Endothelial cell of umbilical vein (primary cell): ENCODE measurements at regions not wholly inside any gene's neighbourhood (a gene's known extent, or its start where the extent isn't known, plus 50 kb on each side); places are given as distances from the start of the nearest gene placed in this dataset.

Source experiments
- BruUV-seq: library from RNA; stranded (reverse); fragments of 400-500 nt; replicated peaks from 2 replicates; lab custom pipeline; 2021; lab: Mats Ljungman, UMichigan
- CTCF ChIA-PET: fragments of 300-600, 350-600 bp; sonication (Branson Sonifier 250); formaldehyde crosslinking; loops from one replicate; lab custom pipeline; 2021; ENCODE audit warnings: antibody characterized with exemption, inconsistent platforms; lab: Charles Lee
- POLR2A ChIA-PET: fragments of 300-600, 350-600 bp; sonication (Branson Sonifier 250); formaldehyde crosslinking; loops from one replicate; lab custom pipeline; 2021; ENCODE audit warnings: antibody characterized with exemption, inconsistent platforms; lab: Charles Lee
- DNase-seq: peaks from one replicate; pipeline ENCODE4 v3.0.0-alpha.2; 2011; ENCODE audit warnings: low read depth, low spot score
- FAIRE-seq: peaks from 2 replicates; lab custom pipeline; 2011; peaks lifted over from hg19 to GRCh38; lab: Jason Lieb, UNC
- H2AFZ ChIP-seq: 2 replicates; pipeline ENCODE4 v1.6.0; 2012; ENCODE audit warnings: low read depth, low read length, control low read depth, inconsistent platforms
- H3K27ac ChIP-seq: 2 replicates; pipeline ENCODE4 v1.5.1; 2011; ENCODE audit warnings: low read depth, mild to moderate bottlenecking, control low read depth, low read length, moderate library complexity; ENCODE audit not compliant: insufficient read depth
- H3K27me3 ChIP-seq, 2 experiments: 2 replicates each; pipeline versions ENCODE4 v1.6.0 to v1.6.1; 2011; ENCODE audit warnings: low read length in 2 of 2, mixed read lengths in 1 of 2; ENCODE audit not compliant: control insufficient read depth in 2 of 2, insufficient read depth in 2 of 2
- H3K36me3 ChIP-seq, 2 experiments: 2 replicates in 1 of 2; 3 replicates in 1 of 2; pipeline ENCODE4 v1.5.1; 2011; ENCODE audit warnings: low read length in 2 of 2, mild to moderate bottlenecking in 1 of 2, moderate library complexity in 1 of 2; ENCODE audit not compliant: control insufficient read depth in 2 of 2, insufficient read depth in 2 of 2; ENCODE audit errors: extremely low read depth in 1 of 2
- H3K4me1 ChIP-seq: 3 replicates; pipeline ENCODE4 v1.5.1; 2011; ENCODE audit warnings: mild to moderate bottlenecking, low read length; ENCODE audit not compliant: control insufficient read depth, insufficient read depth; ENCODE audit errors: extremely low read depth
- H3K4me2 ChIP-seq: 2 replicates; pipeline ENCODE4 v1.6.1; 2011; ENCODE audit warnings: low read length, control low read depth, mixed read lengths; ENCODE audit not compliant: insufficient read depth
- H3K4me3 ChIP-seq, 3 experiments: fragments of 200-600 bp in 1 of 3; sonication (generic), shearing (Covaris generic) in 1 of 3; replicated peaks in 1 of 3; 2 replicates each; pipeline ENCODE4 v1.5.1; 2011 to 2016; ENCODE audit warnings: control low read depth in 3 of 3, low read length in 3 of 3, mild to moderate bottlenecking in 2 of 3, inconsistent platforms in 1 of 3, low read depth in 1 of 3, moderate library complexity in 1 of 3; ENCODE audit not compliant: insufficient read depth in 1 of 3
- H3K79me2 ChIP-seq: 2 replicates; pipeline ENCODE4 v1.6.0; 2012; ENCODE audit warnings: low read length, inconsistent platforms; ENCODE audit not compliant: control insufficient read depth, insufficient read depth
- H3K9ac ChIP-seq: replicated peaks from 2 replicates; pipeline ENCODE3; 2011; ENCODE audit warnings: low read length, control low read depth; ENCODE audit not compliant: insufficient read depth; ENCODE audit errors: extremely low read depth
- H3K9me1 ChIP-seq: replicated peaks from 3 replicates; pipeline ENCODE4 v1.6.0; 2011; ENCODE audit warnings: mild to moderate bottlenecking, low read length; ENCODE audit not compliant: control insufficient read depth, insufficient read depth; ENCODE audit errors: extremely low read depth
- H3K9me3 ChIP-seq: replicated peaks from 2 replicates; pipeline ENCODE4 v1.5.1; 2012; ENCODE audit warnings: low read length, inconsistent platforms; ENCODE audit not compliant: control insufficient read depth, insufficient read depth
- H4K20me1 ChIP-seq: replicated peaks from 2 replicates; pipeline ENCODE3; 2011; ENCODE audit warnings: mild to moderate bottlenecking, low read length; ENCODE audit not compliant: control insufficient read depth, insufficient read depth; ENCODE audit errors: extremely low read depth
- GATA2 ChIP-seq: IDR thresholded peaks from 2 replicates; pipeline ENCODE4 v1.7.0; 2011; ENCODE audit warnings: low read depth, mild to moderate bottlenecking, moderate library complexity, mixed read lengths, low read length; ENCODE audit not compliant: insufficient read length, insufficient read depth
- JUN ChIP-seq: IDR thresholded peaks from 2 replicates; pipeline ENCODE4 v1.6.1; 2011; ENCODE audit warnings: borderline replicate concordance, low read depth; ENCODE audit not compliant: insufficient read length, insufficient read depth
- MYC ChIP-seq: IDR thresholded peaks from one replicate; pipeline ENCODE4 v1.6.1; 2011; ENCODE audit warnings: mild to moderate bottlenecking, low read depth, low read length
- POLR2A ChIP-seq: IDR thresholded peaks from 2 replicates; pipeline ENCODE4 v1.6.1; 2012; ENCODE audit warnings: low read depth, mild to moderate bottlenecking, control low read depth, low read length
- POLR2AphosphoS5 ChIP-seq: IDR thresholded peaks from 2 replicates; pipeline ENCODE4 v1.6.1; 2012; ENCODE audit warnings: low read depth, mild to moderate bottlenecking, control low read depth, low read length, moderate library complexity; ENCODE audit not compliant: insufficient read depth
- dilution Hi-C: fragments of 300-500 bp; cut with MboI; formaldehyde crosslinking; loops from one replicate; pipeline ENCODE4 v1.15.0; 2019; ENCODE audit warnings: low sequenced_read_pairs; ENCODE audit not compliant: extremely low pct_ligation_motif_present
- intact Hi-C: fragments of 100-400 bp; cut with micrococcal nuclease; formaldehyde crosslinking; loops from one replicate; pipeline ENCODE4 v1.10.0; 2022
- TF ChIP-seq, protein P1 (sequence below), 2 donors: IDR thresholded peaks; 1 replicate in 1 of 2; 2 replicates in 1 of 2; pipeline ENCODE4 v1.5.1; 2011; ENCODE audit warnings: low read length in 2 of 2, mild to moderate bottlenecking in 2 of 2, moderate library complexity in 2 of 2, control low read depth in 1 of 2, inconsistent platforms in 1 of 2, low read depth in 1 of 2; ENCODE audit not compliant: insufficient read depth in 1 of 2; ENCODE audit errors: extremely low read depth in 1 of 2

DNA sequence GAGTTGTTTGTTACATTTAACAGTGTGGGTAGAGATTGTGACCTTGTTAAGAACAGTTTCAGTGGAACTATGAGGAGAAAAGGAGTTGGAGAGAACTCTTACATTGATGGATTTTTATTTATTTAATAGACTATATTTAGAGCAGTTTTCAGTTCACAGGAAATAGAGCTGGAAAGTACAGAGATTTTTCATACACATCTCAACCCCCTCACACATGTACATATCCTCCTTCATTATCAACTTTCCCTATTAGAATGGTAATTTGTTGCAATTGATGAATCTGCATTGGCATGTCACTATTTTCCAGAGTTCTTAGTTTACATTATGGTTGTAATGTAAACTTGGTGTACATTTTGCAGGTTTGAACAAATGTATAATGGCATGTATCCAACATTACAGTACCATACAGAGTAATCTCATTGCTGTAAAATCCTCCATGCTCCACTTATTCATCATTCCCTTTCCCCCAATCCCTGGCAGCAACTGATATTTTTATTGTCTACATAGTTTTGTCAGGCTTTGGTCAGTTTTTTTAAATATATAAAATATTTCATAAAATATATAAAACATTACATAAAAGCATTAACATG lies 756.6 kb upstream of the DPPA4 start:
- DNase-seq: no peak
- FAIRE-seq: no peak
- ChIA-PET POLR2A (no interaction called here), CTCF (no interaction called here)
- no peaks in the 10 kb centered on the region for H3K36me3 ChIP-seq
- no peak overlapping the region for H3K4me2 ChIP-seq
- no peak overlapping the region for H3K4me3 ChIP-seq
- intact Hi-C loops (no loop called here), dilution Hi-C loops (no loop called here)
- no peaks in the 10 kb centered on the region for H3K9me1 ChIP-seq
- no peak overlapping the region for H2AFZ ChIP-seq
- H4K20me1 ChIP-seq: no peaks in the 10 kb centered on the region
- no peaks in the 10 kb centered on the region for H3K4me1 ChIP-seq
- BruUV-seq: no TSS peak
- H3K79me2 ChIP-seq: no peaks in the 10 kb centered on the region
- no peaks in the 10 kb centered on the region for H3K9me3 ChIP-seq
- H3K9ac ChIP-seq: no peak overlapping the region
- TF ChIP-seq JUN (no peak), POLR2A (no peak), POLR2AphosphoS5 (no peak), GATA2 (no peak), MYC (no peak)
- no peaks in the 10 kb centered on the region for H3K27me3 ChIP-seq
- no peak overlapping the region for H3K27ac ChIP-seq

DNA sequence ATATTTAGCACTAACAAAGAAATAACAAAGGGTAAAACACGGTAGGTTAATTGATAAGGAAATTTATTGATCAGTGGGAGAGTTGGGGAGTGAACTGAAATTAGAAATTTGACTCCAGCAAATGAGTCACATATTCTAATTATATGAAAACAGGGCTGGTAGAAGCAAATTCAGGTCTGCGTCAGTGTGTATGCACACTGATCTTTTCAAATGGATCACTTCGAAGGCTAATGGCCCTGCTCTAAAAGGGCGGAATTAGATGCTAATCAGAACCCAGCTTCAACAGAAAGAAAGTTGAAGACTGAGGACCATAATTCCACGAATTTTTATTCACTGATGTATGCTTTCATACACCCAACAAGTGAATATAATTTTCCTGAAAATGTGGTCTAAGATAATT lies 762.4 kb upstream of the DPPA4 start:
- DNase-seq (no peak), FAIRE-seq (no peak)
- H3K36me3 ChIP-seq: no peaks in the 10 kb centered on the region
- H3K4me2 ChIP-seq: no peak overlapping the region
- H3K9me1 ChIP-seq: no peaks in the 10 kb centered on the region
- H3K9ac ChIP-seq: no peak overlapping the region
- dilution Hi-C loops (no loop called here), intact Hi-C loops (no loop called here)
- no peaks in the 10 kb centered on the region for H3K27me3 ChIP-seq
- no peaks in the 10 kb centered on the region for H3K4me1 ChIP-seq
- no TSS peak for BruUV-seq
- H3K4me3 ChIP-seq: no peak overlapping the region
- no peaks in the 10 kb centered on the region for H3K79me2 ChIP-seq
- no peaks in the 10 kb centered on the region for H3K9me3 ChIP-seq
- no peak overlapping the region for H3K27ac ChIP-seq
- POLR2A ChIA-PET: no interaction called here
- no peaks in the 10 kb centered on the region for H4K20me1 ChIP-seq
- CTCF ChIA-PET: no interaction called here
- TF ChIP-seq JUN: no peak
- TF ChIP-seq, protein P1, sequence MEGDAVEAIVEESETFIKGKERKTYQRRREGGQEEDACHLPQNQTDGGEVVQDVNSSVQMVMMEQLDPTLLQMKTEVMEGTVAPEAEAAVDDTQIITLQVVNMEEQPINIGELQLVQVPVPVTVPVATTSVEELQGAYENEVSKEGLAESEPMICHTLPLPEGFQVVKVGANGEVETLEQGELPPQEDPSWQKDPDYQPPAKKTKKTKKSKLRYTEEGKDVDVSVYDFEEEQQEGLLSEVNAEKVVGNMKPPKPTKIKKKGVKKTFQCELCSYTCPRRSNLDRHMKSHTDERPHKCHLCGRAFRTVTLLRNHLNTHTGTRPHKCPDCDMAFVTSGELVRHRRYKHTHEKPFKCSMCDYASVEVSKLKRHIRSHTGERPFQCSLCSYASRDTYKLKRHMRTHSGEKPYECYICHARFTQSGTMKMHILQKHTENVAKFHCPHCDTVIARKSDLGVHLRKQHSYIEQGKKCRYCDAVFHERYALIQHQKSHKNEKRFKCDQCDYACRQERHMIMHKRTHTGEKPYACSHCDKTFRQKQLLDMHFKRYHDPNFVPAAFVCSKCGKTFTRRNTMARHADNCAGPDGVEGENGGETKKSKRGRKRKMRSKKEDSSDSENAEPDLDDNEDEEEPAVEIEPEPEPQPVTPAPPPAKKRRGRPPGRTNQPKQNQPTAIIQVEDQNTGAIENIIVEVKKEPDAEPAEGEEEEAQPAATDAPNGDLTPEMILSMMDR (IDR thresholded peaks at IDR 0.05; ENCODE audit: extremely low read depth in 1 of 2, insufficient read depth in 1 of 2, low read depth in 1 of 2, low read length in 2 of 2): no peak
- H2AFZ ChIP-seq: no peak overlapping the region
